ENCODE measurements at regions not wholly inside any gene's neighbourhood (a gene's known extent, or its start where the extent isn't known, plus 50 kb on each side); places are given as distances from the start of the nearest gene placed in this dataset.

DNA sequence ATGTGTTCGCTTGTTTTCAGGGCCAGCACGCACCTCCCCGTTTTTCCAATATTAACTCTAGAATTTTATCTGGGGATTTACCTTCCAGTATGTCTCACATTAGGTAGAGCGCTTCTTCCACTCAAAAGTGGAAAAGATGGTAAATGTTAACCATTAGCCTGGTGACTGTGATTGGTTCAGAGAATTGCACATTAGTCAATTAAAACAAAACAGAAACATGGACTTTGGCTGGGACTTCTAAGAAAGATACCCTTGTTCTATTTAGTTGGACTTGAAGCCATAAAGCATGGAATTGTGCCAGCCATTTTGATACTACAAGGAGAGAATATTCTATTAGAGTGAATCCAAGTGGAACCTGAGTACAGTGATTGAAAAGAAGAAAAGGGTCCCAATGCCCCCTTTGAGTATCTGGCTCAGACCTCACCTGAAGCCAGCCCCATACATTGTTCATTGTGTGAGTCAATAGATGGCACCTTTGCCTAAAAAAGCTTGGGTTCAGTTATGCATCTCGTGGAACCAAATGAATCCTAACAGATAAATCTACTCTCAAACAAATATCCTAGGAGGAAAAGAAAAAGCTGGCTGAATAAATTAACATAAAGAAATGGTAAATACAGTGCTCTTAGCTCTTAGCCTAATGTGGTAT is 354.3 kb downstream of the IRS1 start:
- TF ChIP-seq, protein P1, sequence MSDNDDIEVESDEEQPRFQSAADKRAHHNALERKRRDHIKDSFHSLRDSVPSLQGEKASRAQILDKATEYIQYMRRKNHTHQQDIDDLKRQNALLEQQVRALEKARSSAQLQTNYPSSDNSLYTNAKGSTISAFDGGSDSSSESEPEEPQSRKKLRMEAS (IDR thresholded peaks at IDR 0.05), result no peak
- no peak for TF ChIP-seq POLR2A (IDR thresholded peaks at IDR 0.05; ENCODE audit: low read length)

Data from A549 (cell line).